WERI-Rb-1 (cell line): ENCODE measurements at regions not wholly inside any gene's neighbourhood (a gene's known extent, or its start where the extent isn't known, plus 50 kb on each side); places are given as distances from the start of the nearest gene placed in this dataset.

Experiments
- DNase-seq: peaks from one replicate; pipeline ENCODE4 v3.0.0-alpha.2; 2020
- H3K27ac ChIP-seq: fragments of 250-450 bp; sonication (Bioruptor Pico); 2 replicates; pipeline ENCODE4 v1.5.1; 2020; ENCODE audit warnings: mild to moderate bottlenecking, moderate library complexity
- H3K27me3 ChIP-seq: fragments of 250-450 bp; sonication (Bioruptor Pico); 2 replicates; pipeline ENCODE4 v1.5.1; 2021; ENCODE audit warnings: mild to moderate bottlenecking, low read depth, moderate library complexity; ENCODE audit not compliant: insufficient read depth, severe bottlenecking
- H3K36me3 ChIP-seq: fragments of 250-450 bp; sonication (Bioruptor Pico); 2 replicates; pipeline ENCODE4 v1.5.1; 2020; ENCODE audit warnings: mild to moderate bottlenecking, moderate library complexity
- H3K4me3 ChIP-seq: 2 replicates; pipeline ENCODE4 v1.5.1; 2011; ENCODE audit warnings: low read depth, mild to moderate bottlenecking, control low read depth, low read length
- H3K9me3 ChIP-seq: fragments of 250-450 bp; sonication (Bioruptor Pico); 2 replicates; pipeline ENCODE4 v1.5.1; 2021; ENCODE audit warnings: mild to moderate bottlenecking, moderate library complexity; ENCODE audit not compliant: severe bottlenecking
- CTCF ChIP-seq: IDR thresholded peaks from 2 replicates; pipeline ENCODE4 v1.5.1; 2011; ENCODE audit warnings: low read depth, mild to moderate bottlenecking, control low read depth, inconsistent platforms, low read length

GRCh38 chr12:64992641-64993040 lies 128.5 kb downstream of the WIF1 start:
- DNase-seq: no peak
- no peak overlapping the region for H3K4me3 ChIP-seq
- H3K9me3 ChIP-seq: no peaks in the 10 kb centered on the region
- no peaks in the 10 kb centered on the region for H3K27me3 ChIP-seq
- no peak for TF ChIP-seq CTCF
- H3K27ac ChIP-seq: no peak overlapping the region
- no peaks in the 10 kb centered on the region for H3K36me3 ChIP-seq

GRCh38 chr12:64993461-64993860 lies 127.6 kb downstream of the WIF1 start:
- no peak for DNase-seq
- H3K9me3 ChIP-seq: no peaks in the 10 kb centered on the region
- no peak overlapping the region for H3K4me3 ChIP-seq
- TF ChIP-seq CTCF: no peak
- H3K27me3 ChIP-seq: peaks cover 2% of the 10 kb centered on the region
- H3K36me3 ChIP-seq: no peaks in the 10 kb centered on the region
- H3K27ac ChIP-seq: no peak overlapping the region

GRCh38 chr12:64995816-64996215 lies 125.3 kb downstream of the WIF1 start:
- H3K27me3 ChIP-seq: peaks cover 2% of the 10 kb centered on the region
- no peak overlapping the region for H3K4me3 ChIP-seq
- H3K36me3 ChIP-seq: no peaks in the 10 kb centered on the region
- no peak for TF ChIP-seq CTCF
- DNase-seq: no peak
- H3K9me3 ChIP-seq: no peaks in the 10 kb centered on the region
- no peak overlapping the region for H3K27ac ChIP-seq

- no peaks in the 10 kb centered on the region for H3K9me3 ChIP-seq
- H3K36me3 ChIP-seq: no peaks in the 10 kb centered on the region
- H3K27me3 ChIP-seq: peaks cover 2% of the 10 kb centered on the region
- no peak for DNase-seq
- H3K4me3 ChIP-seq: no peak overlapping the region
- H3K27ac ChIP-seq: no peak overlapping the region
- no peak for TF ChIP-seq CTCF
Observed at GRCh38 chr12:64997858-64998257, 123.2 kb downstream of the WIF1 start.

- Histone ChIP-seq H3K36me3 (no peaks in the 10 kb centered on the region), H3K27ac (no peak overlapping the region), H3K27me3 (peaks cover 2% of the 10 kb centered on the region), H3K4me3 (no peak overlapping the region), H3K9me3 (no peaks in the 10 kb centered on the region)
- DNase-seq: no peak
- TF ChIP-seq CTCF: no peak
Observed at GRCh38 chr12:64998371-64999147, 122.5 kb downstream of the WIF1 start.

- no peak overlapping the region for H3K27ac ChIP-seq
- no peak overlapping the region for H3K4me3 ChIP-seq
- no peaks in the 10 kb centered on the region for H3K36me3 ChIP-seq
- TF ChIP-seq CTCF: no peak
- no peak for DNase-seq
- peaks cover 2% of the 10 kb centered on the region for H3K27me3 ChIP-seq
- H3K9me3 ChIP-seq: no peaks in the 10 kb centered on the region
Observed at GRCh38 chr12:64999148-64999425, 122.0 kb downstream of the WIF1 start.
